CD14-positive monocyte (primary cell): ENCODE measurements at regions not wholly inside any gene's neighbourhood (a gene's known extent, or its start where the extent isn't known, plus 50 kb on each side); places are given as distances from the start of the nearest gene placed in this dataset.

ENCODE experiments used
- DNase-seq, 3 donors: peaks; one replicate each; pipeline ENCODE4 v3.0.0-alpha.2; 2011 to 2022
- H2AFZ ChIP-seq: 2 replicates; pipeline ENCODE4 v1.6.0; 2012; ENCODE audit warnings: mild to moderate bottlenecking, low read depth, low read length, inconsistent platforms; ENCODE audit not compliant: insufficient read depth, poor library complexity, severe bottlenecking
- H3K27ac ChIP-seq, 2 donors: 1 replicate in 1 of 2; 2 replicates in 1 of 2; pipeline ENCODE4 v1.5.1; 2012 to 2013; ENCODE audit warnings: low read length in 2 of 2, control low read depth in 1 of 2, inconsistent platforms in 1 of 2, low read depth in 1 of 2, mild to moderate bottlenecking in 1 of 2
- H3K27me3 ChIP-seq, 2 donors: one replicate each; pipeline versions ENCODE4 v1.6.0 to v1.6.1; 2011 to 2013; ENCODE audit warnings: low read length in 2 of 2; ENCODE audit not compliant: control insufficient read depth in 2 of 2, insufficient read depth in 2 of 2
- H3K36me3 ChIP-seq, 2 donors: replicated peaks in 1 of 2; 1 replicate in 1 of 2; 2 replicates in 1 of 2; pipeline versions ENCODE4 v1.5.1 to v1.6.1; 2012 to 2013; ENCODE audit warnings: low read length in 2 of 2, control low read depth in 1 of 2, inconsistent platforms in 1 of 2, mild to moderate bottlenecking in 1 of 2; ENCODE audit not compliant: insufficient read depth in 2 of 2, control insufficient read depth in 1 of 2
- H3K4me1 ChIP-seq, 2 donors: 1 replicate in 1 of 2; 2 replicates in 1 of 2; pipeline versions ENCODE4 v1.5.1 to v1.6.1; 2012 to 2013; ENCODE audit warnings: low read length in 2 of 2, control low read depth in 1 of 2, inconsistent platforms in 1 of 2, mild to moderate bottlenecking in 1 of 2, moderate library complexity in 1 of 2; ENCODE audit not compliant: insufficient read depth in 2 of 2, control insufficient read depth in 1 of 2
- H3K4me2 ChIP-seq: replicated peaks from 2 replicates; pipeline ENCODE3; 2012; ENCODE audit warnings: low read length, moderate library complexity, mild to moderate bottlenecking; ENCODE audit not compliant: poor library complexity, severe bottlenecking; ENCODE audit errors: extremely low read depth
- H3K4me3 ChIP-seq, 3 experiments: fragments of 200-600 bp in 1 of 3; sonication (generic) in 1 of 3; replicated peaks in 1 of 3; 1 replicate in 2 of 3; 2 replicates in 1 of 3; pipeline ENCODE4 v1.5.1; 2011 to 2013; ENCODE audit warnings: low read length in 3 of 3, mild to moderate bottlenecking in 3 of 3, control low read depth in 2 of 3, low read depth in 2 of 3, inconsistent platforms in 1 of 3, moderate library complexity in 1 of 3
- H3K79me2 ChIP-seq: 2 replicates; pipeline ENCODE4 v1.6.0; 2012; ENCODE audit warnings: mild to moderate bottlenecking, control low read depth, inconsistent platforms, low read length, moderate library complexity; ENCODE audit not compliant: insufficient read depth
- H3K9ac ChIP-seq: 2 replicates; pipeline ENCODE4 v1.6.0; 2017; ENCODE audit warnings: low read length, mild to moderate bottlenecking; ENCODE audit not compliant: insufficient read depth, poor library complexity, severe bottlenecking
- H3K9me3 ChIP-seq, 2 donors: replicated peaks in 1 of 2; 1 replicate in 1 of 2; 2 replicates in 1 of 2; pipeline versions ENCODE4 v1.5.1 to v1.6.1; 2012 to 2013; ENCODE audit warnings: low read length in 2 of 2, control low read depth in 1 of 2; ENCODE audit not compliant: control insufficient read depth in 1 of 2, insufficient read depth in 1 of 2
- H4K20me1 ChIP-seq: 2 replicates; pipeline ENCODE4 v1.6.0; 2012; ENCODE audit warnings: mild to moderate bottlenecking, low read length, control low read depth, moderate library complexity; ENCODE audit not compliant: insufficient read depth
- H3K27ac Mint-ChIP-seq, 7 donors: one replicate each; pipeline ENCODE4 v1.8.0; 2020; ENCODE audit warnings: mild to moderate bottlenecking in 7 of 7, mixed read lengths in 7 of 7, moderate library complexity in 6 of 7, inconsistent platforms in 2 of 7
- H3K27me3 Mint-ChIP-seq, 3 donors: one replicate each; pipeline ENCODE4 v1.8.0; 2021 to 2022; ENCODE audit warnings: low read depth in 3 of 3, mild to moderate bottlenecking in 3 of 3, mixed read lengths in 3 of 3, moderate library complexity in 3 of 3, inconsistent platforms in 1 of 3
- H3K36me3 Mint-ChIP-seq, 2 donors: one replicate each; pipeline ENCODE4 v1.8.0; 2020; ENCODE audit warnings: mixed read lengths in 2 of 2, inconsistent platforms in 1 of 2, mild to moderate bottlenecking in 1 of 2
- H3K4me1 Mint-ChIP-seq: one replicate; pipeline ENCODE4 v1.8.0; 2020; ENCODE audit warnings: mild to moderate bottlenecking, mixed read lengths
- H3K4me3 Mint-ChIP-seq, 2 donors: one replicate each; pipeline ENCODE4 v1.8.0; 2020; ENCODE audit warnings: mild to moderate bottlenecking in 2 of 2, mixed read lengths in 2 of 2, moderate library complexity in 1 of 2
- H3K9me3 Mint-ChIP-seq, 7 donors: one replicate each; pipeline ENCODE4 v1.8.0; 2020 to 2022; ENCODE audit warnings: mixed read lengths in 7 of 7, mild to moderate bottlenecking in 6 of 7, moderate library complexity in 6 of 7, inconsistent platforms in 2 of 7
- CTCF ChIP-seq: fragments of 200-600 bp; IDR thresholded peaks from one replicate; pipeline ENCODE4 v1.8.0; 2022; ENCODE audit warnings: antibody characterized with exemption, mild to moderate bottlenecking
- WGBS: methylation state at CpG from one replicate; pipeline ENCODE4 v1.1.5; 2013; ENCODE audit warnings: missing lambda C conversion rate; ENCODE audit not compliant: insufficient coverage; 5-methylcytosine and 5-hydroxymethylcytosine counted together
- intact Hi-C, 2 donors: fragments of 100-400 bp; cut with micrococcal nuclease; formaldehyde crosslinking; loops; one replicate each; pipeline versions ENCODE4 v1.15.0 to v1.15.1; 2023

DNA sequence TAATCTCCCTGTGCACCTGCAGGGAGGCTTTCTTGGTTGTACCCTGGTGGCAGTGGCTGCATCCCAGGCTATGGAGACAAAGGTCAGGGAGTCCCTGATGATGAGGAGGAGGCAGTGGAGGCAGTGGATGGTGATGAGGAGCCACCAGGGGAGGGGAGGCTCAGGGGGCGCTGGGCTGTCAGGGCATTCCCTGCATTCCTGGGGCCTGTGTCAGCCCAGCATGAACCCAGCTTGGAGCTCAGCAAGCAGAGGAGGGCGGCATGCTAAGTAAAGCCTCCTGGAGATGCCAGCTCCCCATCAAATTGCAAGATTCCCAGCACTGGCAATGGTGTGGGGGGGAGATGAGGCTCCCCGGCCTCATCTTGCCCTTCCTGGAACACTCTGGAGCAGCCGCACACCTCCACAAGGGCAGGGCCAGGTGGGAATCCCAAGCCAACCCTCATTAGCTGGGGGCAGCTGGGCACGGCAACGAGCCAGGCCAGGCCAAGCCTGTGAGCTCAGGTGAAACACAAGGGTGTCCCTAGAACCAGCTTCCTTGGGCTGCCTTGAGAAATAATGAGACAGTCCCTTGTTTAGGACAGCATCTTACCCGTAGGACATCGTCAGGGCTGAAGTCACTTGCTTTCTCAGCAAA, 469.5 kb downstream of the MATN1 start:
- Mint-ChIP-seq H3K4me1 (no peaks in the 10 kb centered on the region), H3K4me3 (no peak overlapping the region), H3K36me3 (no peaks in the 10 kb centered on the region), H3K27ac (no peak overlapping the region), H3K27me3 (peaks cover 3 to 17% (median 12%) of the 10 kb centered on the region in 3 donors), H3K9me3 (no peaks in the 10 kb centered on the region)
- Histone ChIP-seq H3K4me2 (no peak overlapping the region), H3K9ac (no peak overlapping the region), H4K20me1 (no peaks in the 10 kb centered on the region), H3K9me3 (no peaks in the 10 kb centered on the region), H3K4me3 (no peak overlapping the region), H3K27ac (no peak overlapping the region), H3K79me2 (no peaks in the 10 kb centered on the region), H3K4me1 (no peaks in the 10 kb centered on the region), H3K27me3 (no peaks in the 10 kb centered on the region), H2AFZ (no peak overlapping the region), H3K36me3 (no peaks in the 10 kb centered on the region)
- WGBS, result 96% methylated on average over 7 of the region's 8 CpGs
- DNase-seq, result no peak
- TF ChIP-seq CTCF, result no peak
- intact Hi-C loops, result no loop called here

DNA sequence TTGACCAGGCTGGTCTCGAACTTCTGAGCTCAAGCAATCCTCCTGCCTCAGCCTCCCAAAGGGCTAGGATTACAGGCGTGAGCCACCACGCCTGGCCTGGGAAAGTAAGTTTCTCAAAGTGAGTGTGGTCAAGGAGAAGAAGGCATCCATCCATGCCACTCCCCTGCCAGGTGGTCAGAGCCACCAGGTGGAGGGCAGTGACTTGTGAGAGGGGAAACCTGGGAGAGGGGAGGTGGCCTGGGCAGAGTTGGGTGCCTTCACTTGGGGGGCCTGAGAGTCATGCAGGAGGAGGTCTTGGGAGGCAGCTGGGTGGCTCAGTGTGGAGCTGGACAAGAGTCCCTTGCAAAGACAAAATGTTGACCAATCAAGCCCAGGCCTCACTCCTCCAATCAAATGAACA, 470.0 kb downstream of the MATN1 start:
- no peak for TF ChIP-seq CTCF
- Histone ChIP-seq H3K27me3 (no peaks in the 10 kb centered on the region), H4K20me1 (no peaks in the 10 kb centered on the region), H3K4me1 (no peaks in the 10 kb centered on the region), H3K79me2 (no peaks in the 10 kb centered on the region), H2AFZ (no peak overlapping the region), H3K36me3 (no peaks in the 10 kb centered on the region), H3K4me3 (no peak overlapping the region), H3K9ac (no peak overlapping the region), H3K9me3 (no peaks in the 10 kb centered on the region), H3K4me2 (no peak overlapping the region), H3K27ac (no peak overlapping the region)
- Mint-ChIP-seq H3K27ac (no peak overlapping the region), H3K4me1 (no peaks in the 10 kb centered on the region), H3K4me3 (no peak overlapping the region), H3K36me3 (no peaks in the 10 kb centered on the region), H3K9me3 (no peaks in the 10 kb centered on the region), H3K27me3 (peaks cover 3 to 11% (median 11%) of the 10 kb centered on the region in 3 donors)
- DNase-seq, result no peak
- WGBS, result 83% methylated on average over 2 of the region's 3 CpGs
- intact Hi-C loops, result no loop called here
